ENCODE measurements at regions not wholly inside any gene's neighbourhood (a gene's known extent, or its start where the extent isn't known, plus 50 kb on each side); places are given as distances from the start of the nearest gene placed in this dataset.
A peak's percentile ranks its signal among the peaks of the same experiment; 100 is the strongest.
"Not testable (repeated sequence)": the region's sequence is repeated elsewhere in the genome, so short reads cannot be mapped to it uniquely, and the experiment has no call there.

DNA sequence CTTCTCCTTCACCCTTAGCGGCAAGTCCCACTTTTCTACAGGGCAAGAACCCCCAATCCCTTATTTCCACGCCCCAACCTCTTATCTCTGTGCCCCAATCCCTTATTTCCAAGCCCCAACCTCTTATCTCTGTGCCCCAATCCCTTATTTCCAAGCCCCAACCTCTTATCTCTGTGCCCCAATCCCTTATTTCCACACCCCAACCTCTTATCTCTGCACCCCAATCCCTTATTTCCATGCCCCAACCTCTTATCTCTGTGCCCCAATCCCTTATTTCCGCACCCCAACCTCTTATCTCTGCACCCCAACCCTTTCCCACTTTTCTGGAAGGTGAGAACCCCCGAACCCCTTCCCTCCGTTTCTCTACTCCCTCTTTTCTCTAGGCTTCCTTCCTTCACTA, 116.1 kb upstream of the GJE1 start:
- DNase-seq (ENCODE audit: low read depth, low spot score) = not testable (repeated sequence)

DNA sequence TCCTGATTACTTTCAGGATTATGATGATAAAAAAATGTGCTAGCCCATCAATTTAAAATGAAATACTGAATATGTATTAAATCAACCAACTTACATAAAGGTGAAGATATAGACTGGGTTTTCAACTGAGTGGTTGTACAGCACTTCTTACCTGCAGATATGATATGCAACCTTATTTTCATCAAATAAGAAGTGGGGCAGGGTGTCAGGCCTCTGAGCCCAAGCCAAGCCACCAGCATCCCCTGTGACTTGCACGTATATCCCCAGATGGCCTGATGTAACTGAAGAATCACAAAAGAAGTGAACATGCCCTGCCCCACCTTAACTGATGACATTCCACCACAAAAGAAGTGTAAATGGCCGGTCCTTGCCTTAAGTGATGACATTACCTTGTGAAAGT, 117.3 kb upstream of the GJE1 start:
- not testable (repeated sequence) for DNase-seq (ENCODE audit: low read depth, low spot score)

DNA sequence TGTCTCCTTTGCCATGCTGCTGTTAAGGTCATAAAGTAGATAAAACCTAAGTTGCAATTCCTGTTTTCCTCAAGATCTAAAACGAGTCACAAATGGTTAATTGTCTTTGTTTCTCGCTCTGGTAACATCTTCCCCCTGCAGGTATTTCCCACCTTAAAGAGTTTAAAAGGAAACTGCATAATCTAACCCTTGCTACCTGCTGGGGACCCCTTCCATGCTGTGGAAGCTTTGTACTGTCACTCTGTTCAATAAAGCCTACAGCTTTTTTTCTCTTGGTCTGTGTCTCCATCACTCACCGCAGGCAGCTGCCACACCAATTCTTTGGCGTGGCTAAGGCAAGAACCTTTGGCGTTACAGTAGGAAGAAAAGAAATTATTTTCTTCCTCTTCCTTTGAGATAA, 117.7 kb upstream of the GJE1 start:
- no peak for DNase-seq (ENCODE audit: low read depth, low spot score)

DNA sequence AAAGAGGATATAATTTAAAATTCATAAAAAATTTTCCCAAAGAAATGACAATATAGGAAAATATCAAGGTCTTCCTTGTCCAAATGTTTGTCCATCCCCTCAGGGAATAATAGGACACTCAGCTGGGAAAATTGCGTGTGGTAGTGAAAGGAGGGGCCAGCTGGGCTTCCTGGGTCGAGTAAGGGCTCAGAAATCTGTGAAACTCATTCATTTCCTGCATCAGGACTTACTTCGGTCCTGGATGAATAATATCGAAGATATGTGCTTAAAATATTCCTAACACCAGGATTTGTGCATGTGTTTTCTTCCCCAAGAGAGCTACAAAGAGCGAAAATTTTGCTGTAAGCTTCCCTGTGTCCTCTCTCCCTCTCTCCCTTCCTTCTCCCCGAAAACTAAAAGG, 118.2 kb upstream of the GJE1 start:
- peak; percentile 57 for DNase-seq (ENCODE audit: low read depth, low spot score)

DNA sequence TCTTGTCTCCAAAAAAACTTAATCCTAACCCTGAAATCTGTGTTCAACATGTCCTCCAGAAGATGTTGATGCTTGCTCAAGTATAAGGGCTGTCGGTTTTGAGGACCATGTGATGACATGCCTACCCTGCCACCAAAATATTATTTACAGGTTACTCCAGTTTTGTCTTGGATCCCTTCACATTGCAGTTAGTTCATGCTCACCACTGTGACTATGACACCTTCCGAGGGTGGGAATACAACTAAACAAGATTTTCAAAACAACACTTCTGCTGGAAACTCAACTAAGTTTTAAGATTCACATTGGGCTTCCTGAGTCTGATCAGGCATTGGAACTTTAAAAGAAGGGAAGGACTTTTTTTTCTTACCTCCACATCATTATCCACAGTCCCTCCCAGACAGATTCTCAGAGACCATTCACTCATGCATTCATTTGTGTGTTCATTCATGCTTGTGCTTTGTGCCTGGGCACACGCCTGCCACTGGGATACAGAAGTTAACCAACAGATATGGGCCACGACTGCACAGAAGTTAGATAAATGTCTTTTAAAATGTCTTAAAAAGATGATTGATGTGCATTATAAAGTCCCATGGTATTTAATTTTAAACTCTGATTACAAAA, 118.7 kb upstream of the GJE1 start:
- no peak for DNase-seq (ENCODE audit: low read depth, low spot score)

DNA sequence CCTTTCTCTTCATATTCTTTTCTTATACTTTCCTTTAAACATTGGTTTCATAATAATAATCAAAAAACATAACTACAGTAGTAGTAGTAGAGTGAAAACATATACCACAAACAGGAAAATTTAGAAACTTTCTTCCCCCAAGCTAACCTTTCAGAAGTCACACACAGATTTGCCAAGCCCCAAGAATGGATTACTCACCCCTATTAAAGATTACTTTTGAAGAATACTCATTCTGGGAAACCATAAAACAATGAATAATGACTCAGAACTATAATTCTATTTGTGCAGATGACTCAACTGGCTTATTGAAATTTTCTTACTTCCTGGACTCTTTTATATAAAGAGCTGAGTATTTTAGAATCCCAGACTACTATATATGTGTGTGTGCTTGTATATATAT, 119.4 kb upstream of the GJE1 start:
- DNase-seq (ENCODE audit: low read depth, low spot score) = peak; percentile 47

DNA sequence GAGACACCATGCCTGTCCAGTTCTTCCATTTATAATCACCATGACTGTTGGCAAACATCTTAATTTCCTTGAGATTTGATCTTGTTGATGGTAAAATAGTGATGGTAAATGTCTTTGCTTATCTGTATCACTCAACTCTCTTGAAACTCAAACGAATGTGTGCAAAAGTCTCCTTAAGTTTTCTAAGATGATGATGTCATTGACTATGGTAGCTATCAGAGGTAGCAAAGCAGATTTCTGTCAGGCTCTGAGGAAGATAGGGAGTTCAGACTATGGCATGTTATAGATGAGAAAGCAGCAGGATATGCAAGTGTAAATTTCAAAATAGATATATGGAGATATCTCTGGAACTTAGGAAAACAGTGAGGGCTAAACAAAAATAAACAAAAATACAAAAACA, 121.0 kb upstream of the GJE1 start:
- no peak for DNase-seq (ENCODE audit: low read depth, low spot score)

DNA sequence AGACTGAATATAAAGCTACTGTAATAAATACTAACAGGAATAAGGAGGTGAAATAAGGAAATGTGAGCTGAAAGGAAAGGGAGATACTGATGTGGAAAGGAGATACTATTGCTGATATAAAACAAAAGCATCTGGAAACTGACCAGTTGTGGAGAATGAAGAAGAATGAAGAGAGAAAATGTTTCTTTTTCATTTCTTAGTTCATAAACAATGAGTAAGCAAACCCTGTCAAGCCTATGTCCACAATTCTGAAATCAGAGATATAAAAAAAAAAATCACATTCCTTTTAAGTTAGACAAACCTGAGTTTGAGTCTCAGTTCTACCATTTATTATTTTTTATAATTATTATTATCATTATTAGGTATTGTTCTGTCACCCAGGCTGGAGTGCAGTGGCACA, 121.6 kb upstream of the GJE1 start:
- no peak for DNase-seq (ENCODE audit: low read depth, low spot score)

DNA sequence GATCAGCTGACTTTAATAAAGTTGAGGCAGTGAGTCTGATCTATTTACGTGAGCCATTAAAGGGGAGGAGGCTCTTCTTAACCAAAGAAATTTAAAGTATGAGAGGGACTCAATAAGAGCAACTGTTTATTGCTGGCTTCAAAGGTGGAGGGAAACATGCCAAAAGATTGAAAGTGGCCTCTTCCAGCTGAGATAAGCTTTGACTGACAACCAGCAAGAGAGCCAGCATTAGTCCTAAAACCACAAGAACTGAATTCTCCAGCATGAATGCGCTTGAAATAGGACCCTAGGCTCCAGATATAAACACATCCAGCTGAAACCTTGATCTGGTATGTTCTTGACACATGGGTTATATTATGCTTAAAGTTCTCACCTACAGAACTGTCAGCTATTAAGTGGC, 123.1 kb upstream of the GJE1 start:
- DNase-seq (ENCODE audit: low read depth, low spot score) = no peak

DNA sequence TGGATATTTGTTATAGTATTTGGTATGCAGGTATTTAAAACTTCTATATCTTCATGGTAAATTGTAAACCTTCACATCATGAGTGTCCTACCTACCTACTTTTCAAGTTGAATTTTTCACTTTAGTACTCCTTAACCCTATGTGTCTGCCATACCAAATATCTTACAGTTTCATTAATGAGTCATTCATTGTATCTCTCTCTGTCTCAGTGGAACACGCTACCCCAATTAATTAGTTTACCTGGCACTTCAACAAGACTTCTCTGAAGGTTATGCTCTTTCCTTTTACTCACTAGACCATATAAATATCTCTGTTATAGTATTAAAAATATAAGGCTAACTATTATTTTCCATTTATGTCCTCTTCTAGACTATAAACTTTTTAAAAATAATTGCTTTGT, 123.9 kb upstream of the GJE1 start:
- no peak for DNase-seq (ENCODE audit: low read depth, low spot score)

DNA sequence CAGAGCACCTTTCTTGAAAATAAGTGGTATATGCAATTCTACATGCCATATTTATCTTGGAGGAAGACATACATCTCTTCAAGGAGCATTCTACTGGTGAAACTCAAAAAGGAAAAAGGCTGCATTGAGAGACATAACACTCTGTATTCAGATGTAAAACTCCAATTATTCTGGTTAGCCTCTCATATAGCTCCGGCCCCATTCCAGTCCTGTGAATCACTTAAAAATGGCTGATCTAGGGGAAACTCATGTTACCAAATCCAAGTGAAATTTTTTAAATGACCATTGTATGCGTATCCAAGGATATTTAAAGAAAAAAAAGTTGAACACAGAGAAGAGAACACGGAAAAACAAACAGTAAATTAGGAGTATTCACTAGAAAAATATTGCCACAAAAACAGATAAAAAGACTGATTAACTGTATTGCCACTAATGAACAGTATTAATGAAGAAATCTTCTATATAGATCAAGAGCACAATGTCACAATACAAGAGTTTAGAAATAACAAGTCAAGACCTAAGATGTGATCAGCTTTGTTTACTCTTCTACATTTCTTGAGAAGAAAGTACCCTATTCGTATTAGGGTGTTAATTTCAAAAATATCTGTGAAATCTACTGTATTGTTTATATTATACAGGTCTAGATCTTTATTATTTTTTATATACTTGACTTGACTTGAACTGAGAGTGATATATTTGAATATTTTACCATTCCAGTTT, 124.5 kb upstream of the GJE1 start:
- no peak for DNase-seq (ENCODE audit: low read depth, low spot score)

DNA sequence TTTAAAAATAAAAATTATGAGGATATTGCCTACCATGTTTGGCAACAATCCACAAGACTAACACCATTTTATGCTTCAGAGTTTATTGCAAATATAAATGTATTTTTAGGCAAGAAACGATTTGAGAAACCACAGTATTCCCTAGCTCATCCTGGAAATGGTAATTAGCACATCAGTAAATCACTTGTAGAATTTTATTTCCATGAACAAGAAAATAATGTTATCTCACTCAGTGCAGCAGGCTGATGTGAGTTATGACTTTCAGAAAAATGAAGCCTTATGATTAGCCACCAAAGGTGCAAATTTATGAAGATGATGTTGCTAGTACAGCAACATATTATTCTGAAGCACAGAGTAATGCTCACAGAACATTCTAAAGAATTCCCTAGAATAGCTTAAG, 127.7 kb upstream of the GJE1 start:
- DNase-seq (ENCODE audit: low read depth, low spot score) = no peak

DNA sequence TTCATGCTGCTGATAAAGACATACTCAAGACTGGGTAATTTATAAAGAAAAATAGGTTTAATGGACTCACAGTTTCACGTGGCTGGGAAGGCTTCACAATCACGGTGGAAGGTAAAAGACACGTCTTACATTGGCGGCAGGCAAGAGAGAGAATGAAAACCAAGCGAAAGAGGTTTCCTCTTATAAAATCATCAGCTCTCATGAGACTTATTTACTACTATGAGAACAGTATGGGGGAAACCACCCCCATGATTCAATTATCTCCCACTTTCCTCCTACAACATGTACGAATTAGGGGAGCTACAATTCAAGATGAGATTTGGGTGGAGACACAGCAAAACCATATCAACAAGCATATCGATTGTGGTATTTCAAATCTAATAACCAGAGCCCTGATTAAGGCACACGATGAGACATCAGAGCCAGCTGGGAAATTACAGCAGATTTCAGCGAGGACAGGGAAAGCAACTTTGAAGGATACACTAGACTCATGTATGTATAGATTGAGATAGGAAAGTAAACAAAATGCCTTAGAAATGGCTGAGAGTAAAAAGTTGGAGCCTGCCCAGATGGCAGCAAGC, 129.8 kb upstream of the GJE1 start:
- DNase-seq (ENCODE audit: low read depth, low spot score) = no peak

DNA sequence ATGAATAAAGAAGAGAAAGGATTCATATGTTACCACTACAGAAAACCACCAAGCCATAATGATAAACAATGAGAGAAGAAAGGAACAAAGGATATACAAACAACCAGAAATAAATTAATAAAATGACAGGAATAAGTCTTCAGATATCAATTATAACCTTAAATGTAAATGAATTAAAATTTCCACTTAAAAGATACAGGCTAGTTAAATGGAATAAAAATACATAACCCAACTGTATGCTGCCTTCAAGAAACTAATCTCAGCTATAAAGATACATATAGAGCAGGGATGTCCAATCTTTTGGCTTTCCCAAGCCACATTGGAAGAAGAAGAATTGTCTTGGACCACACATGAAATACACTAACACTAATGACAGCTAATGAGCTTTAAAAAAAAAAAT, 135.9 kb upstream of the GJE1 start:
- no peak for DNase-seq (ENCODE audit: low read depth, low spot score)

DNA sequence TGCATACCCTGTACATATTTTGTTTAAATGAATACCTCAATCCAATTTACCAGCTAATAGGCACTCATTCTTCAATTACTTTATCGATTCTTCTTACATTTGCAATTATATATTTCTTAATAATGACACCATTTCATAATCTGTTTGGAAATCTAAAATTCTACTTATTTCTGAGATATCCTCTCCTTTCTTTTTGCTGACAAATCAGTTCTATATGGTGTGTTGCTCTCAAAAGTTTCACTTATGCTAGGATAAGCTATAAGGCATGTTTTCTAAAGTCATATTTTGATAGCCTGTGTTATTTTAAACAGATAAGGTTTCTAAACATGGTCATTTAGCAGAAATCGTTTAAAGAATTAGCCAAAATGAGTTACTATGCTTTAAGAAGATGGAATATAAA, 140.6 kb upstream of the GJE1 start:
- no peak for DNase-seq (ENCODE audit: low read depth, low spot score)

DNA sequence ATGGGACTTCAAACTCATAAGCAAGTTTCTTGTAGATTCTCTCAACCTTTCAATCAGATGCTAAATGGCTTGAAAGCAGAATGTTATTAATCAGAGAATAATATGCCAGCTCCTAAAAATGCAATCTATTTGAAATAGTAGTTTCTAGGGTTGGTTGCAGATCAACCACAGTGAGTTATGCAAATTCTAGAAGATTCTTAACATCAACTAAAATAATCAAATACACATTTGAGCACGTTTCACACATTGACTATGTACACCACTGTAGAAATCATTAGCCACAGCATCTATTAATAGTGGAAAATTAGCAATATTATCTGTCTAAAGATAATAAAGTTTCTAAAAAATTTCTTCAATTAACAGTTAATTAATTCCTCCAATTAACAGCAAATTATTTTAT, 141.9 kb upstream of the GJE1 start:
- DNase-seq (ENCODE audit: low read depth, low spot score) = no peak

DNA sequence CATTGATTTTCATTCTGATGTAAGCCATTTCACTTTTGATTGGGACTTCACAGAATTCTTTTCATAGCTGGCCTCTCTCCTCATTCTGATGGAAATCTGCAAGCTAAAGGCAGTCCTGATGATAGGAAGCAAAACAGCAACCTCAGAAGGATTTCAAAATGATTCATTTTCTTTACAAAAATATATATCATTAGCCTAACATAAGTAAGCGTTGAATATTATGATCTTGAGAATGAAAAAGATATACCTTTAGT, 143.1 kb upstream of the GJE1 start:
- DNase-seq (ENCODE audit: low read depth, low spot score) = no peak

DNA sequence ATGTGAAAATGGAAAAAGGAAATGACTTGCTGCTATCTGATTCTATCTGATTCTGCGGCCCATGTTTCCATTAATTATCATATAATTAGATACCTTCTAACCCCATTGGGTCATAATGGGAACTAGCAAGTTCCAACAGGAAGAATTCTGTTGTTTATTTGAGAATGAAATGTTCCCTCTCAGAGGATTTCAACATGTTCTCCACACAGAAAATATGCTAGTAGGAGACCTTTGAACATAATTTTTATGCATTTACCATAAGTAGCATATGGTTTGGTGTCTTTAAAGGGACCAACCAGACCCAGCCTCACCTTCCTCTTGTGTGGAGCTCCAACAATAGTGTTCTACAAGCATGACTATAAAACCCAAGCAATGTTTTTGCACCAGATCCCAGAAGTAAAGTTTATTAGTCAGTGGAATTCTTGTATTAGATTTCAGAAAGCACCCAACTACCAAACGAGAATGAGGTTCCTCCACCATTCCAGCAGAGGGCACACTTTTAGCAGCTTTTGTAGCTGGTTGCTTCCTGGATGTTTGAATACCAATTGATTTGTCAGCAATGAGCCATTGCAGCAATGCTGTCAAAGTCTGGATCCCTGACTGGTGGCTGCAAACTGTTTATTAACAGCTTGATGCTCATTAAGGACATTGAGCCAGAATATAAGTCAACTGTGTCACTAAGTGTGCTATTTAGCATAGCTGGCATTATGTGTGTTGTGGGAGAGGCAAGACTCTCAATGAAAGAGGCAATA, 143.6 kb upstream of the GJE1 start:
- DNase-seq (ENCODE audit: low read depth, low spot score) = peak; percentile 27

DNA sequence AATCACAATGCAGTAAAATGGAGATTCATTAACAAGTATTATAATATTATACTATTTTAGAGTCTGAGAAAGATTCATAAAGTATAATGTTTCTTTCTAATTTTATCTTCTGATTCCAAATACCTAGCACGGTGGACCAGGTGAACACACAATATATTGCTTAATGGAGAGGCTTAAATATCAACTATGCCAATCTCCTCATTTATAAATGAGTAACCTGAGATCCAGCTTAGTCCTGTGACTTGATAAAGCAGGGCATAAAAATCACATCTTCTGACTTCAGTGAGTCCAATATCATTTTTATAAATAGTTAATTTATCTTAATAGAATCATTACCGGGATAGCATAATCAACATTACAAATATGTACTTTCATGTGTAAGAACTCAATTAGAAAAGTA, 144.4 kb upstream of the GJE1 start:
- no peak for DNase-seq (ENCODE audit: low read depth, low spot score)

DNA sequence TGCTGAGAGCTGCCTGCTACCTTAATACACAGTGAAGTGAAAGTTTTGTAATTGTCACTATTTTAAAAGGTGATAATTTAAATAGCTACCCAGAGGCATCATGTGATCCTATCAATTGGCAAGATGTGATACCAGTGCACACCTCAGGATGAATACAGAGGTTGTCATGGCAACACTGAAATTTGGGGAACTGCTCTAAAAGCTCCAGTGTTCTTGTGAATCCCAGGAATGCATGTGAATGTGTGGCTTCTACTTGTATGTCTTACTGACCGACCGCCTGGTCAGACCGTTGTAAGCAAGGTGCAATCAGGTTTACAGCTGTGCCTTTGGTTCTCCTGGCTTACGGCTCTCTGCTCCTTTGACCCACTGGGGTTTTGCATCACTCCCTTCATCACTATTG, 146.3 kb upstream of the GJE1 start:
- DNase-seq (ENCODE audit: low read depth, low spot score) = no peak

DNA sequence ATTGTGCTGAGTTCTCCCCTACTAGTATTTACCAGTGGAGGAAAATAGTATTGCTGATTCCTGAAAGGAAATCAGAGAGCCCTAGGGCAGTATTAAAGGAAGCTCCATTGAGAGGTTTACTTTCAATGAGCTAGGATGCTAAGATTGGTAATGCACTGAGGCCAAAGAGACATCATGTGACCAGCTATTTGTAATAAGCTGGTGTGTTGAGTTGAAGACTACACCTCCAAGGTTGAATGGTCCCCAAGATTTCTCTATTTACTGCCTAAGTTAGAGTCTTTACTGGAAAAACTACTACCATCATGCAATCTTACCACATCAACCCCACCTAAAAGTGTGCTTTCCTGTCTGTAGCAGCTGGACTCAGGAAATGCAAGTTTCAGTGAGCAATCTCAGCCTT, 151.5 kb upstream of the GJE1 start:
- no peak for DNase-seq (ENCODE audit: low read depth, low spot score)

DNA sequence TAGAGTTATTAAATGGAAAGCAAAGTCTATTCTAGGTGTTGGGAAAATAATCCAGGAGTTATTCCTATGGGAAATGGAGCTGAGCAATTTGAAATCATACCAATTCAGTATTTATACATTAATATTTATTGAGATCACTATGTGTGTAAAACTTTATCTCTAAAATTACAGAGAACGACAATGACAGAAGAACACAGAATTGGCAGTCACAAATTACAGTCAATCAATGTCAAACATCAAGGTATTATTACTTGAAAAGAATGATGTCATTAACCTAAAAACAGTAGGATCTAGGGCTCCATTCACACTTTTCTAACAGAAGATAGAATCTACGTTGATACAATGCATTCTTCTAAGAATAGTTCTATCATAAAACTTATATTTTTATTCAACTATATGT, 154.9 kb upstream of the GJE1 start:
- no peak for DNase-seq (ENCODE audit: low read depth, low spot score)

DNA sequence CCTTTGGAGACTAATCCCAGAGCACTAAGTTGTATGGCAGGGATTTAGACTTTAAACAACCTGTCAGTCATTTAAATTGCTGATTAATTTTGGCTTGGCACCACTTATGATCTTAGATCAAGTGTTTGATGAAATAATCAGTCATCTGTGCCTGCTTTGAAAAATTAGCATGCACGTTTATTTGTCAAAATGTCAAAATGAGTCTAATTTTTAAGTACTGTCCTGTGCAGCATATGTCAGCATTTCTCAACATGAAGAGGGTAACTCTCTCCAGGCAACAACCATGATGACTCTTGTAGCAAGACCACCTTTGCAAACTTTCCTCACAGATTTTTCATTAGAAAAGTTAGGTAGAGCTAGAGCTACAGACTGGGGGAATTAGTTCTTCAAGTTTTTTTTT, 155.7 kb upstream of the GJE1 start:
- no peak for DNase-seq (ENCODE audit: low read depth, low spot score)

Measured in pulmonary artery endothelial cell (primary cell).